Keratinocyte (primary cell): ENCODE measurements at regions not wholly inside any gene's neighbourhood (a gene's known extent, or its start where the extent isn't known, plus 50 kb on each side); places are given as distances from the start of the nearest gene placed in this dataset.

Source experiments
- CTCF ChIP-seq, 3 experiments: IDR thresholded peaks in 1 of 3; conservative IDR thresholded peaks in 1 of 3; optimal IDR thresholded peaks in 1 of 3; 2 replicates in 2 of 3; 3 replicates in 1 of 3; pipeline versions ENCODE3 to v1.5.1; 2011; ENCODE audit warnings: low read length in 3 of 3, mild to moderate bottlenecking in 3 of 3, moderate library complexity in 2 of 3, control low read depth in 1 of 3, inconsistent platforms in 1 of 3; ENCODE audit not compliant: insufficient read depth in 2 of 3; ENCODE audit errors: extremely low read depth in 1 of 3
- EZH2 ChIP-seq: IDR thresholded peaks from one replicate; pipeline ENCODE4 v1.6.1; 2012; ENCODE audit warnings: inconsistent platforms, mild to moderate bottlenecking, low read length, moderate library complexity

- TF ChIP-seq CTCF (optimal IDR thresholded peaks at IDR 0.05 in 1 of 3, IDR thresholded peaks at IDR 0.05 in 1 of 3, conservative IDR thresholded peaks at IDR 0.05 in 1 of 3; ENCODE audit: extremely low read depth in 1 of 3, insufficient read depth in 2 of 3, low read length in 3 of 3) (no peak), EZH2 (no peak)
Observed at GRCh38 chr20:52843425-52843824, 128.7 kb upstream of the TSHZ2 start.
